Cardiac muscle cell (in vitro differentiated cells and primary cell): ENCODE measurements at regions not wholly inside any gene's neighbourhood (a gene's known extent, or its start where the extent isn't known, plus 50 kb on each side); places are given as distances from the start of the nearest gene placed in this dataset.

ENCODE experiments used
- DNase-seq, 2 donors: peaks; one replicate each; pipeline versions ENCODE4 v3.0.0 to v3.0.0-alpha.2; 2010 to 2017; ENCODE audit warnings: low read depth in 1 of 2, low spot score in 1 of 2
- H3K27ac ChIP-seq: fragments of 200-600 bp; sonication (generic); 2 replicates; pipeline ENCODE4 v1.5.1; 2016
- H3K27me3 ChIP-seq: fragments of 200-600 bp; sonication (generic); 2 replicates; pipeline ENCODE4 v1.6.0; 2016; ENCODE audit warnings: control low read depth
- H3K36me3 ChIP-seq: fragments of 200-600 bp; sonication (generic); 2 replicates; pipeline ENCODE4 v1.5.1; 2016; ENCODE audit warnings: control low read depth
- H3K4me1 ChIP-seq: fragments of 200-600 bp; sonication (generic); 2 replicates; pipeline ENCODE4 v1.8.1; 2017; ENCODE audit warnings: low read depth, mild to moderate bottlenecking, mixed run types
- H3K4me3 ChIP-seq: fragments of 200-600 bp; sonication (generic); 2 replicates; pipeline ENCODE4 v1.5.1; 2016; ENCODE audit warnings: mild to moderate bottlenecking
- H3K9me3 ChIP-seq: fragments of 200-600 bp; sonication (generic); 2 replicates; pipeline ENCODE4 v1.5.1; 2017; ENCODE audit warnings: low read depth, mild to moderate bottlenecking, control low read depth
- CTCF ChIP-seq: IDR thresholded peaks from 2 replicates; pipeline ENCODE4 v1.5.1; 2012; ENCODE audit warnings: low read depth, mild to moderate bottlenecking, low read length

- no peaks in the 10 kb centered on the region for H3K9me3 ChIP-seq
- H3K4me1 ChIP-seq, result peaks cover 26% of the 10 kb centered on the region
- no peak overlapping the region for H3K27ac ChIP-seq
- TF ChIP-seq CTCF, result no peak
- no peak for DNase-seq
- no peak overlapping the region for H3K4me3 ChIP-seq
- H3K36me3 ChIP-seq, result no peaks in the 10 kb centered on the region
- no peaks in the 10 kb centered on the region for H3K27me3 ChIP-seq
These were observed 242.2 kb upstream of the TNC start for GRCh38 chr9:115360122-115360521.

GRCh38 chr9:115362101-115362500, 244.1 kb upstream of the TNC start:
- Histone ChIP-seq H3K36me3 (no peaks in the 10 kb centered on the region), H3K4me1 (peaks cover 30% of the 10 kb centered on the region), H3K9me3 (no peaks in the 10 kb centered on the region), H3K27me3 (no peaks in the 10 kb centered on the region), H3K4me3 (no peak overlapping the region), H3K27ac (no peak overlapping the region)
- no peak for TF ChIP-seq CTCF
- no peak for DNase-seq

- Histone ChIP-seq H3K4me1 (peaks cover 28% of the 10 kb centered on the region), H3K27ac (no peak overlapping the region), H3K4me3 (no peak overlapping the region)
These were observed 244.7 kb upstream of the TNC start for GRCh38 chr9:115362640-115363039.

GRCh38 chr9:115364991-115365390, 247.0 kb upstream of the TNC start:
- no peak for DNase-seq
- H3K27me3 ChIP-seq, result no peaks in the 10 kb centered on the region

More at GRCh38 chr9:115362640-115363039, 244.7 kb upstream of the TNC start:
- Histone ChIP-seq H3K36me3 (no peaks in the 10 kb centered on the region), H3K27me3 (no peaks in the 10 kb centered on the region), H3K9me3 (no peaks in the 10 kb centered on the region)
- DNase-seq, result no peak
- no peak for TF ChIP-seq CTCF

GRCh38 chr9:115367321-115367720, 249.4 kb upstream of the TNC start:
- no peak overlapping the region for H3K4me3 ChIP-seq
- no peak for TF ChIP-seq CTCF
- no peak for DNase-seq
- no peaks in the 10 kb centered on the region for H3K9me3 ChIP-seq
- peaks cover 12% of the 10 kb centered on the region for H3K4me1 ChIP-seq
- no peaks in the 10 kb centered on the region for H3K36me3 ChIP-seq
- H3K27ac ChIP-seq, result no peak overlapping the region
- no peaks in the 10 kb centered on the region for H3K27me3 ChIP-seq

More at GRCh38 chr9:115364991-115365390, 247.0 kb upstream of the TNC start:
- H3K4me3 ChIP-seq, result no peak overlapping the region
- peaks cover 12% of the 10 kb centered on the region for H3K4me1 ChIP-seq
- H3K36me3 ChIP-seq, result no peaks in the 10 kb centered on the region
- H3K27ac ChIP-seq, result no peak overlapping the region
- H3K9me3 ChIP-seq, result no peaks in the 10 kb centered on the region
- no peak for TF ChIP-seq CTCF
